ENCODE measurements at regions not wholly inside any gene's neighbourhood (a gene's known extent, or its start where the extent isn't known, plus 50 kb on each side); places are given as distances from the start of the nearest gene placed in this dataset.

DNA sequence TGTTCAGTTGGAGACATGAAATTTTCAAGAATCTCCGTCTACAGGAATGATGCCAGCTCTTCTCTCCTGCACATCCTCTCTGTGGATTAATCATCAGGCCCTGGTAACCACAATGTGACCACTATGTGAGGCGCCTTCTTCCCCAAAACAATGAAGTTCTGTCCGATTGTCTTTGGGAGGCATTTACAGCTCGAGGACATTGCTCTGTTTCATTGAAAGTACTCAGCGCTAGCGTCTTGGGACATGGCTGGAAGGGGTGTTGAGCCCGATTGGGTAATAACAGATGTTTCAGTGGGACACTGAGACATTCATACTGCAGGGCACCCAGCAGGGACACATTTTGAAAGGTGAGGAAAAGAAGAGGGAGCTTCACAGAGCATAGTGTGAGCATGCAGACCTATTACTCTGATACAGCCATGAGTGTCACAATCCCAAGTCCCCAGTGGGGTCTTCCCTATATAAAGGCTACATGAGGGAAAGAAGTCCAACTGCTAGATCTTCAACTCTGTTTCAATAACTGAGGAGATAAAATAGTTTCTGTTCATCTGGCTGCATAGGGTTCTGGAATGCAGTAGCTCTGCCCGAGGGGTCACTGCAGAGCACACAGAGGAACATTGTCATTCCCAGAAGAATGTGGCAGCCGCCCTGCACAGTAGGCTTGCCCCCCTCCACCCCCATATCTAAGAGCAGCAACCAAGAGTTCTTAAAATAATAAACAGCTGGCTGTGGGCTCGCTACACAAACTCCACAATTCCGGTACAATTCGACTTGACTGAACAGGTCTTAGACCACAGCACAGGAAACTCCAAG, 237.3 kb downstream of the OSR1 start:
- CTCF ChIA-PET (ENCODE audit: low intra/inter-chr PET ratio) = no interaction called here
- intact Hi-C loops (cut with micrococcal nuclease) (no loop called here), in situ Hi-C loops (cut with MboI) (no loop called here)
- Histone ChIP-seq H3K9ac (ENCODE audit: insufficient read depth in 1 of 2, low read depth in 2 of 2, low read length in 2 of 2) (no peak overlapping the region), H3K4me1 (replicated peaks in 1 of 2; ENCODE audit: control insufficient read depth in 2 of 2, insufficient read depth in 2 of 2, low read length in 2 of 2) (no peaks in the 10 kb centered on the region), H3K9me1 (ENCODE audit: control insufficient read depth, insufficient read depth, low read length) (no peaks in the 10 kb centered on the region), H3K36me3 (ENCODE audit: control insufficient read depth, insufficient read depth, low read length) (no peaks in the 10 kb centered on the region), H3K9me3 (replicated peaks; ENCODE audit: control insufficient read depth, insufficient read depth, low read depth, low read length) (no peaks in the 10 kb centered on the region), H4K20me1 (replicated peaks; ENCODE audit: control insufficient read depth, insufficient read depth, low read length) (no peaks in the 10 kb centered on the region), H3K4me2 (ENCODE audit: insufficient read depth, low read length) (no peak overlapping the region), H3K27me3 (ENCODE audit: control insufficient read depth in 2 of 2, insufficient read depth in 2 of 2, low read length in 2 of 2) (no peaks in the 10 kb centered on the region), H3K79me2 (ENCODE audit: control insufficient read depth, insufficient read depth, low read length) (no peaks in the 10 kb centered on the region), H2AFZ (ENCODE audit: low read depth, low read length) (no peak overlapping the region), H3K4me3 (no peak overlapping the region), H3K27ac (ENCODE audit: extremely low read depth, low read depth, low read length) (no peak overlapping the region)
- FAIRE-seq (no peak), DNase-seq (ENCODE audit: extremely low read depth in 1 of 4, low spot score in 3 of 4) (no peak), ATAC-seq (no peak)
- BruUV-seq (replicated peaks) = no TSS peak
- 0% methylated on average over 12 of the region's 12 CpGs for WGBS (ENCODE audit: insufficient coverage, low coverage, missing lambda C conversion rate)
- TF ChIP-seq NFE2L1 (tag; IDR thresholded peaks at IDR 0.05; ENCODE audit: borderline replicate concordance, low read depth) (no peak), ZBTB8A (IDR thresholded peaks at IDR 0.05; ENCODE audit: partially characterized antibody) (no peak), FIP1L1 (IDR thresholded peaks at IDR 0.05; ENCODE audit: low read depth, low read length, poor library complexity, severe bottlenecking) (no peak), XRCC5 (IDR thresholded peaks at IDR 0.05; ENCODE audit: low read depth, low read length) (no peak), ZNF431 (CRISPR knock-in tag; IDR thresholded peaks at IDR 0.05) (no peak), ZNF3 (CRISPR knock-in tag; IDR thresholded peaks at IDR 0.05) (no peak), HDAC3 (IDR thresholded peaks at IDR 0.05; ENCODE audit: borderline replicate concordance, partially characterized antibody) (no peak), ZNF175 (CRISPR knock-in tag; IDR thresholded peaks at IDR 0.05; ENCODE audit: low read depth) (no peak), PHB2 (IDR thresholded peaks at IDR 0.05; ENCODE audit: low read depth) (no peak), POLR3G (IDR thresholded peaks at IDR 0.05; ENCODE audit: extremely low read depth, insufficient read length, insufficient replicate concordance) (no peak), MTF1 (CRISPR knock-in tag; IDR thresholded peaks at IDR 0.05; ENCODE audit: borderline replicate concordance) (no peak), ZNF263 (CRISPR knock-in tag; IDR thresholded peaks at IDR 0.05; ENCODE audit: borderline replicate concordance) (no peak), CHD1 (IDR thresholded peaks at IDR 0.05; ENCODE audit: low read length) (no peak)
- TF ChIP-seq, protein P1, sequence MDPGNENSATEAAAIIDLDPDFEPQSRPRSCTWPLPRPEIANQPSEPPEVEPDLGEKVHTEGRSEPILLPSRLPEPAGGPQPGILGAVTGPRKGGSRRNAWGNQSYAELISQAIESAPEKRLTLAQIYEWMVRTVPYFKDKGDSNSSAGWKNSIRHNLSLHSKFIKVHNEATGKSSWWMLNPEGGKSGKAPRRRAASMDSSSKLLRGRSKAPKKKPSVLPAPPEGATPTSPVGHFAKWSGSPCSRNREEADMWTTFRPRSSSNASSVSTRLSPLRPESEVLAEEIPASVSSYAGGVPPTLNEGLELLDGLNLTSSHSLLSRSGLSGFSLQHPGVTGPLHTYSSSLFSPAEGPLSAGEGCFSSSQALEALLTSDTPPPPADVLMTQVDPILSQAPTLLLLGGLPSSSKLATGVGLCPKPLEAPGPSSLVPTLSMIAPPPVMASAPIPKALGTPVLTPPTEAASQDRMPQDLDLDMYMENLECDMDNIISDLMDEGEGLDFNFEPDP (CRISPR knock-in tag; IDR thresholded peaks at IDR 0.05) = no peak
- POLR2A ChIA-PET = no interaction called here
